A673 (cell line): ENCODE measurements at regions not wholly inside any gene's neighbourhood (a gene's known extent, or its start where the extent isn't known, plus 50 kb on each side); places are given as distances from the start of the nearest gene placed in this dataset.

Source experiments
- BruUV-seq: library from RNA; stranded (reverse); fragments of 400-500 nt; replicated peaks from 2 replicates; lab custom pipeline; 2021; lab: Mats Ljungman, UMichigan
- CTCF ChIA-PET: fragments of 300-600 bp; sonication (Branson Sonifier 250); formaldehyde crosslinking; loops from one replicate; lab custom pipeline; 2022; ENCODE audit warnings: antibody characterized with exemption; lab: Charles Lee
- POLR2A ChIA-PET: fragments of 300-600 bp; sonication (Branson Sonifier 250); formaldehyde crosslinking; loops from one replicate; lab custom pipeline; 2022; ENCODE audit warnings: antibody characterized with exemption; ENCODE audit not compliant: low non-redundant PET; lab: Charles Lee
- DNase-seq: peaks from one replicate; pipeline ENCODE4 v3.0.0-alpha.2; 2015; ENCODE audit warnings: low spot score
- H3K27ac ChIP-seq: fragments of 200-600 bp; sonication (generic); 2 replicates; pipeline ENCODE4 v1.5.1; 2016; ENCODE audit warnings: mixed run types, low read depth, mild to moderate bottlenecking, mixed read lengths, antibody characterized with exemption, low read length; ENCODE audit not compliant: poor library complexity, severe bottlenecking
- H3K27me3 ChIP-seq: fragments of 200-600 bp; sonication (generic); replicated peaks from 2 replicates; pipeline ENCODE4 v1.6.1; 2017; ENCODE audit warnings: mixed run types, low read depth, mild to moderate bottlenecking, mixed read lengths, antibody characterized with exemption, low read length; ENCODE audit not compliant: insufficient read depth, poor library complexity
- H3K36me3 ChIP-seq: fragments of 200-600 bp; sonication (generic); 2 replicates; pipeline ENCODE4 v1.6.1; 2016; ENCODE audit warnings: mixed run types, mild to moderate bottlenecking, mixed read lengths, antibody characterized with exemption, low read length; ENCODE audit not compliant: insufficient read depth, poor library complexity, severe bottlenecking
- H3K4me1 ChIP-seq: fragments of 200-600 bp; sonication (generic); 2 replicates; pipeline ENCODE4 v1.6.1; 2017; ENCODE audit warnings: mixed run types, mild to moderate bottlenecking, mixed read lengths, antibody characterized with exemption, low read length; ENCODE audit not compliant: insufficient read depth, poor library complexity, severe bottlenecking
- H3K4me3 ChIP-seq: fragments of 200-600 bp; sonication (generic); 2 replicates; pipeline ENCODE4 v1.5.1; 2016; ENCODE audit warnings: low read depth, mixed run types, mild to moderate bottlenecking, mixed read lengths, low read length; ENCODE audit not compliant: poor library complexity, severe bottlenecking
- H3K9me3 ChIP-seq: fragments of 200-600 bp; sonication (generic); 2 replicates; pipeline ENCODE4 v1.6.1; 2016; ENCODE audit warnings: mixed run types, low read depth, mild to moderate bottlenecking, mixed read lengths, antibody characterized with exemption, low read length; ENCODE audit not compliant: poor library complexity, severe bottlenecking
- EZH2 ChIP-seq: fragments of 200-600 bp; sonication (generic); IDR thresholded peaks from 2 replicates; pipeline ENCODE4 v1.6.1; 2017; ENCODE audit warnings: borderline replicate concordance, low read depth, mild to moderate bottlenecking, mixed read lengths, antibody characterized with exemption, low read length; ENCODE audit not compliant: poor library complexity, severe bottlenecking
- intact Hi-C: fragments of 100-400 bp; cut with micrococcal nuclease; formaldehyde crosslinking; loops from one replicate; pipeline ENCODE4 v1.10.0; 2022; ENCODE audit not compliant: unreplicated experiment
- TF ChIP-seq, protein P1 (sequence below): fragments of 300-800, 200-600 bp; sonication (generic); conservative IDR thresholded peaks from 2 replicates; pipeline ENCODE4 v1.5.1; 2017; ENCODE audit warnings: low read depth, mild to moderate bottlenecking, antibody characterized with exemption, low read length, moderate library complexity, mixed read lengths

- CTCF ChIA-PET: no interaction called here
- intact Hi-C loops: no loop called here
- POLR2A ChIA-PET: no interaction called here
Observed at GRCh38 chr6:168741305-168741704, 300.3 kb downstream of the SMOC2 start.

DNA sequence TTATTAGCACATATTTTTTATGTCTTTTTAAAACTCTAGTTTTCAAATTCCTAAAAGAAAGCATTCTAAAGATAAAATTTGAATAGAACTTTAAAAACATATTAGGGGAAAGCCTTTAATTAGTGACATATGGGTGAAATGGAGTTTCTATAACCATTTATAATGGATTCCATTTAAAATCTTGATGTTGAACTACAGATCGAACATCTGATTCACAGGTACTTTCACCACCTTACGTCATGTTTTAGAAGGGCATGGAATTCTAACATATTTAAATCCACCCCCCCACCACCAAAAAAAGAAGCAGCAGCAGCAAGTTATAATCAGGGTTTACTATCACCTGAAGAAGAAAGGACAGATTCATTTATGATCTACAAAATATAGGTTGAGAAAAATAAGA, 298.4 kb downstream of the SMOC2 start:
- Histone ChIP-seq H3K27ac (no peak overlapping the region), H3K36me3 (no peaks in the 10 kb centered on the region), H3K4me3 (no peak overlapping the region), H3K9me3 (peaks cover 9% of the 10 kb centered on the region), H3K4me1 (no peaks in the 10 kb centered on the region), H3K27me3 (no peaks in the 10 kb centered on the region)
- ChIA-PET POLR2A (no interaction called here), CTCF (no interaction called here)
- BruUV-seq: no TSS peak
- no peak for DNase-seq
- no peak for TF ChIP-seq EZH2
- TF ChIP-seq, protein P1, sequence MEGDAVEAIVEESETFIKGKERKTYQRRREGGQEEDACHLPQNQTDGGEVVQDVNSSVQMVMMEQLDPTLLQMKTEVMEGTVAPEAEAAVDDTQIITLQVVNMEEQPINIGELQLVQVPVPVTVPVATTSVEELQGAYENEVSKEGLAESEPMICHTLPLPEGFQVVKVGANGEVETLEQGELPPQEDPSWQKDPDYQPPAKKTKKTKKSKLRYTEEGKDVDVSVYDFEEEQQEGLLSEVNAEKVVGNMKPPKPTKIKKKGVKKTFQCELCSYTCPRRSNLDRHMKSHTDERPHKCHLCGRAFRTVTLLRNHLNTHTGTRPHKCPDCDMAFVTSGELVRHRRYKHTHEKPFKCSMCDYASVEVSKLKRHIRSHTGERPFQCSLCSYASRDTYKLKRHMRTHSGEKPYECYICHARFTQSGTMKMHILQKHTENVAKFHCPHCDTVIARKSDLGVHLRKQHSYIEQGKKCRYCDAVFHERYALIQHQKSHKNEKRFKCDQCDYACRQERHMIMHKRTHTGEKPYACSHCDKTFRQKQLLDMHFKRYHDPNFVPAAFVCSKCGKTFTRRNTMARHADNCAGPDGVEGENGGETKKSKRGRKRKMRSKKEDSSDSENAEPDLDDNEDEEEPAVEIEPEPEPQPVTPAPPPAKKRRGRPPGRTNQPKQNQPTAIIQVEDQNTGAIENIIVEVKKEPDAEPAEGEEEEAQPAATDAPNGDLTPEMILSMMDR: no peak
- intact Hi-C loops: no loop called here

More at GRCh38 chr6:168741305-168741704, 300.3 kb downstream of the SMOC2 start:
- H3K9me3 ChIP-seq: peaks cover 9% of the 10 kb centered on the region
- no peak for TF ChIP-seq EZH2
- TF ChIP-seq, protein P1: no peak
- H3K27me3 ChIP-seq: no peaks in the 10 kb centered on the region
- no peak for DNase-seq
- no peak overlapping the region for H3K4me3 ChIP-seq
- no peaks in the 10 kb centered on the region for H3K4me1 ChIP-seq
- no TSS peak for BruUV-seq
- no peaks in the 10 kb centered on the region for H3K36me3 ChIP-seq
- no peak overlapping the region for H3K27ac ChIP-seq

- POLR2A ChIA-PET: no interaction called here
- intact Hi-C loops: no loop called here
- Histone ChIP-seq H3K9me3 (peaks cover 9% of the 10 kb centered on the region), H3K27ac (no peak overlapping the region), H3K4me1 (no peaks in the 10 kb centered on the region), H3K27me3 (no peaks in the 10 kb centered on the region), H3K4me3 (no peak overlapping the region), H3K36me3 (no peaks in the 10 kb centered on the region)
- BruUV-seq: no TSS peak
- TF ChIP-seq, protein P1: no peak
- no peak for TF ChIP-seq EZH2
- DNase-seq: peak; percentile 23
- CTCF ChIA-PET: interaction anchor here (0.6 kb wide), 1 partner anchor 94 kb away, joined by 4 read pairs; no protein-coding TSS in a partner anchor
Observed at GRCh38 chr6:168737481-168737880, 296.5 kb downstream of the SMOC2 start.
